Stimulated activated CD8-positive, alpha-beta memory T cell treated with anti-CD3 and anti-CD28 coated beads, Interleukin-7, amount 100 ng/mL, for 1 hour (primary cell): ENCODE measurements at regions not wholly inside any gene's neighbourhood (a gene's known extent, or its start where the extent isn't known, plus 50 kb on each side); places are given as distances from the start of the nearest gene placed in this dataset.
"Not testable (repeated sequence)": the region's sequence is repeated elsewhere in the genome, so short reads cannot be mapped to it uniquely, and the experiment has no call there.

Experiments
- DNase-seq, 2 donors: peaks; one replicate each; pipeline ENCODE4 v3.0.0-alpha.2; 2020; ENCODE audit warnings: low read depth in 2 of 2

- no peak for DNase-seq
Measured at GRCh38 chr15:96896766-96897165, 566.3 kb downstream of the NR2F2 start.

- DNase-seq, result no peak
Measured at GRCh38 chr15:96914081-96914480, 583.6 kb downstream of the NR2F2 start.

- DNase-seq, result no peak
Measured at GRCh38 chr15:96916750-96917149, 586.2 kb downstream of the NR2F2 start.

- DNase-seq, result no peak
Measured at GRCh38 chr15:96924570-96924969, 594.1 kb downstream of the NR2F2 start.

- no peak for DNase-seq
Measured at GRCh38 chr15:96947296-96948229, 617.1 kb downstream of the NR2F2 start.

GRCh38 chr15:96948981-96949380 is 618.5 kb downstream of the NR2F2 start:
- no peak for DNase-seq

GRCh38 chr15:96958721-96959120 is 628.2 kb downstream of the NR2F2 start:
- DNase-seq, result no peak

- DNase-seq, result no peak
Measured at GRCh38 chr15:96959501-96959900, 629.0 kb downstream of the NR2F2 start.

- DNase-seq, result no peak
Measured at GRCh38 chr15:96960711-96961480, 630.4 kb downstream of the NR2F2 start.

- DNase-seq, result no peak
Measured at GRCh38 chr15:96966554-96966953, 636.1 kb downstream of the NR2F2 start.

GRCh38 chr15:96969732-96970710 is 639.5 kb downstream of the NR2F2 start:
- DNase-seq, result no peak

GRCh38 chr15:96972201-96972600 is 641.7 kb downstream of the NR2F2 start:
- no peak for DNase-seq

- no peak for DNase-seq
Measured at GRCh38 chr15:96974761-96975160, 644.3 kb downstream of the NR2F2 start.

GRCh38 chr15:96977886-96978285 is 647.4 kb downstream of the NR2F2 start:
- DNase-seq, result no peak

GRCh38 chr15:96978937-96979473 is 648.5 kb downstream of the NR2F2 start:
- DNase-seq, result no peak

- DNase-seq, result not testable (repeated sequence)
Measured at GRCh38 chr15:96984121-96984671, 653.7 kb downstream of the NR2F2 start.

- no peak for DNase-seq
Measured at GRCh38 chr15:96992817-96993216, 662.3 kb downstream of the NR2F2 start.

- DNase-seq, result no peak
Measured at GRCh38 chr15:96997538-96997937, 667.0 kb downstream of the NR2F2 start.

GRCh38 chr15:97009031-97009431 is 678.5 kb downstream of the NR2F2 start:
- DNase-seq, result no peak

- DNase-seq, result no peak
Measured at GRCh38 chr15:97012986-97013385, 682.5 kb downstream of the NR2F2 start.

GRCh38 chr15:97013491-97013890 is 683.0 kb downstream of the NR2F2 start:
- DNase-seq, result no peak
